HUES48 (cell line): ENCODE measurements at regions not wholly inside any gene's neighbourhood (a gene's known extent, or its start where the extent isn't known, plus 50 kb on each side); places are given as distances from the start of the nearest gene placed in this dataset.

ENCODE experiments used
- H3K27ac ChIP-seq: one replicate; pipeline ENCODE4 v1.7.0; 2013; ENCODE audit warnings: low read depth, low read length, inconsistent platforms
- H3K27me3 ChIP-seq: 2 replicates; pipeline ENCODE4 v1.6.1; 2013; ENCODE audit warnings: mild to moderate bottlenecking, low read length; ENCODE audit not compliant: control insufficient read depth, insufficient read depth
- H3K36me3 ChIP-seq: 2 replicates; pipeline ENCODE4 v1.6.1; 2013; ENCODE audit warnings: low read length; ENCODE audit not compliant: control insufficient read depth, insufficient read depth
- H3K4me1 ChIP-seq: 2 replicates; pipeline ENCODE4 v1.6.1; 2013; ENCODE audit warnings: mild to moderate bottlenecking, low read length; ENCODE audit not compliant: control insufficient read depth, insufficient read depth
- H3K4me3 ChIP-seq: 2 replicates; pipeline ENCODE4 v1.5.1; 2013; ENCODE audit warnings: mild to moderate bottlenecking, low read depth, low read length
- H3K9ac ChIP-seq: 2 replicates; pipeline ENCODE4 v1.6.1; 2013; ENCODE audit warnings: mild to moderate bottlenecking, low read depth, low read length, moderate library complexity
- H3K9me3 ChIP-seq: 2 replicates; pipeline ENCODE4 v1.6.1; 2013; ENCODE audit warnings: low read length; ENCODE audit not compliant: control insufficient read depth, insufficient read depth

DNA sequence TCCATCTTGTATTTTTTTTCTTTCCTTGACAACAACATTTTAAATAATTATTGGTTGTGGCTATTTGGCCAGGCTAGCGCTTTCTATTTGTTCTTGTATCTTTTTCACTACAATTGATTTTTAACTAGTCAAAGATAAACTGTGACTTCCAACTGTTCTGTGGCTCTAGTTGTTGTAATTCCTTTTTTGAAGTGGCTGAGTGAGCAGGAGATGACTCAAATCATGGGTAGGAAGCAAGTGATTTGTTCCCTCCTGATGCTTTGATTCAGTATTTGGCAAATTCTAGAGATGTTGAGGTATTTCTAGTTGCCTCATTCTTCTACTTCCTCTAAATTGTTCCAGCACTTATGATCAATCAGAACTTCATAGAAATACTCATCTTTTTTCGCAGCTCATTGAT is 633.5 kb downstream of the RERGL start:
- Histone ChIP-seq H3K36me3 (no peaks in the 10 kb centered on the region), H3K27me3 (no peaks in the 10 kb centered on the region), H3K27ac (no peak overlapping the region), H3K4me1 (no peaks in the 10 kb centered on the region), H3K9me3 (no peaks in the 10 kb centered on the region), H3K4me3 (no peak overlapping the region), H3K9ac (no peak overlapping the region)

DNA sequence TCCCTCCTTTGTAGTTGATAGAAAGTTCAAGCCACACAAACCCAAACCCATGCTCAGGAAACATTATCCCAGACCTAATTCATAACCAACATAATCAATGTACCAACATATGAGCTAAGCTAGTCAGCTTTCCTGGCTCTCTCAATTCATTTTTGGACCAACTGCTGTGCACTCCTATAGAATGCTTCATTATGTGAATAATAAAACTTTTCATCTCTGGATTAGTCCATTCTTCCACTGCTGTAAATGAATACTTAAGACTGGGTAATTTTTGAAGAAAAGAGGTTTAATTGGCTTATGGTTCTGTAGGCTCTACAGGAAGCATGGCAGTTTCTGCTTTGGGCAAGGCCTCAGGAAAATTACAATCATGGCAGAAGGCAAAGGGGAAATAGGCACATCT is 651.9 kb downstream of the RERGL start:
- H3K27ac ChIP-seq, result no peak overlapping the region
- H3K9ac ChIP-seq, result no peak overlapping the region
- H3K9me3 ChIP-seq, result peaks cover 12% of the 10 kb centered on the region
- H3K4me1 ChIP-seq, result no peaks in the 10 kb centered on the region
- H3K4me3 ChIP-seq, result no peak overlapping the region
- no peaks in the 10 kb centered on the region for H3K36me3 ChIP-seq
- no peaks in the 10 kb centered on the region for H3K27me3 ChIP-seq

DNA sequence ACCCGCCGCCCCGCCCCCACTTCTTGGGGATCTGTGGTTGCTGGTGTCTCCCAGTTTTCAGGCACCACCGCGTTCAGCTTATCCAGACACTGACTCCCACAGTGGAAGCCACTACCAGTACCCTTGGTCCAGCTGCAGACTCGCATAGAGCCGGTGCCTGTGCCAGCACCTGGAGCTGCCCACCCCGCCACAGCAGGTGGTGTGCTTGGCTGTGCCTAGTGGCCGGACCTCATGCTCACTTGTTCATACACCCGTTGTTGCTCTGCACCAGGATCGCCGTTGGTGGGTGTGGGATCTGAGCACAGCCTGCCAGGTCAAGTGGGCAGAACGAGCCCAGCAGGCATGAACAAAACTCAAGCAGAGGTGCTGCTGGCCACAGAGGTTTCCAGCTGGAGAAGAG is 673.2 kb downstream of the RERGL start:
- Histone ChIP-seq H3K9me3 (peaks cover 22% of the 10 kb centered on the region), H3K4me1 (no peaks in the 10 kb centered on the region), H3K4me3 (no peak overlapping the region), H3K9ac (no peak overlapping the region), H3K27ac (no peak overlapping the region), H3K27me3 (no peaks in the 10 kb centered on the region), H3K36me3 (no peaks in the 10 kb centered on the region)

DNA sequence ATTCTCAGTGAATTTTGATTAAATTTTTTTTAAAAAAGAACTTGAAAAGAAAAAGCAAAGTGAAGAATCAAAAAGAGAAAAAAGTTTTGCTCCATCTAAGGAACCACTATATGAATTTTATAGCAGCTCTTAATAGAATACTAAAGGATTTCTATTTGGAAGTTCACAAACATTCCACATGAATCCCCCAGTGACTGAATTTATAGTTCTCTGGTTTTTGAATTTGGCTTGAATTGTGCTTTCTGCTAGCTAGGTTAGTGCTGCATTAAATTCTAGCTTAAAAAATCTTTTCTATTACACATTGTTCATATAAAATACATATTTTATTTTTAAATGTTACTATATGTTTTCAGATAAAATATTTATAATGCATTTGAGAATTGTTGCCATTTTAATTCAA is 675.4 kb downstream of the RERGL start:
- Histone ChIP-seq H3K4me1 (no peaks in the 10 kb centered on the region), H3K27ac (no peak overlapping the region)

DNA sequence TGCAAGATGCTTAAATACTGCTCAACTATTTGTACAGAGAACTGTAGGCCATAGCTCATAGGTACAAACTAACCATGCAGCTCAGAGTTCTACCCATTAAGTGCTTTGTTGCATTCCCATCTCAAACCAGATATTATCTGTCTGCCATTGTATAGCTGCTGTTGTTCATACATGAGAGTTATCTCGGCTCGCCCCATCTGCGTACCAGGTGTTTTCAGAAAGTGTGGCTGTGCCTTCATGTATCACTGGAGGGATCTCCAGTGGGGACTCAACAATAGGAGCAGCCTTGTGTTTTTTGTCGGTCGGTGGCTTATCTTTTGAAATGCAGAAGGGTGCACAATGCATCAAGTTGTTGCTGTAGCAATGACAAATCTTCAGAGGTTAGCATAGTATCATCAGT is 678.3 kb downstream of the RERGL start:
- Histone ChIP-seq H3K36me3 (no peaks in the 10 kb centered on the region), H3K27me3 (no peaks in the 10 kb centered on the region), H3K4me3 (no peak overlapping the region), H3K27ac (no peak overlapping the region), H3K9me3 (peaks cover 16% of the 10 kb centered on the region), H3K4me1 (no peaks in the 10 kb centered on the region), H3K9ac (no peak overlapping the region)

More for the DNA sequence above, 675.4 kb downstream of the RERGL start:
- H3K4me3 ChIP-seq, result no peak overlapping the region
- no peaks in the 10 kb centered on the region for H3K36me3 ChIP-seq
- H3K27me3 ChIP-seq, result no peaks in the 10 kb centered on the region
- no peak overlapping the region for H3K9ac ChIP-seq
- peaks cover 22% of the 10 kb centered on the region for H3K9me3 ChIP-seq

DNA sequence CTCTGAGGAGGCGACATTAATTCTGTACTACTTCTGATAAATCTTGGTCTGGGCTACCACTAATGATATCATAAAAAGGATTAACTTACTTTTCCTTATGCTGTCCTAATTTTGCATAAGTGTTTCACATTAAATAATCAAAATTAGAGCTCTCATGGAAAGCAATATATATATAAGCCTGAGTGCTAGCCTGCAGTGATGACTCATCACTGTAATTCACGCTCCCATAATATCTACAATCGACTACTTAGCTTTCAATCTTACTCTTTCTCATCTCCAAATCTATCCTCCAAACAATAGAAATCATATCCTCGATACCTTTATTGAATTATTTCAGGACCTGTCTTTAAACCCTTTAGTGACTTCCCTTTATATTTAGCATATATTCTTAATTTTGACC is 701.3 kb downstream of the RERGL start:
- Histone ChIP-seq H3K36me3 (no peaks in the 10 kb centered on the region), H3K27me3 (no peaks in the 10 kb centered on the region), H3K4me3 (no peak overlapping the region), H3K27ac (no peak overlapping the region), H3K9ac (no peak overlapping the region), H3K9me3 (no peaks in the 10 kb centered on the region), H3K4me1 (no peaks in the 10 kb centered on the region)

DNA sequence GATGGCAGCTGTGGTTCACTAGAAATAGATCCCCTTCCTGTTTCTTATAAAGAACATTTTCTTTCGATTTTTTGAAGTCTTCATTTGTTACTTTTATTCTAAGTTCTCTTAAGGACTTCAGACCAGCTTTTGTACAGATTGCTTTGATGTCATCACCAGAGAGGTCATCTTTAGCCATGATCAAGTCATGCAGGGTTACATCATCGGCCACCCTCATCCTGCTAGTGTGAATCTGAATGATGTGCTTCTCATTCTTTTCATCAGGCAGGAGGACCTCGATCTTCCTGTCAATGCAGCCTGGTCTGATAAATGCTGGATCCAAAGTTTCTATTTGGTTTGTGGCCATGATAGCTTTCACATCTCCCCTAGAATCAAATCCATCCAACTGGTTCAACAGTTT is 706.7 kb downstream of the RERGL start:
- no peaks in the 10 kb centered on the region for H3K27me3 ChIP-seq
- H3K9me3 ChIP-seq, result no peaks in the 10 kb centered on the region
- H3K4me3 ChIP-seq, result no peak overlapping the region
- H3K36me3 ChIP-seq, result no peaks in the 10 kb centered on the region
- H3K27ac ChIP-seq, result no peak overlapping the region
- H3K9ac ChIP-seq, result no peak overlapping the region
- H3K4me1 ChIP-seq, result no peaks in the 10 kb centered on the region

DNA sequence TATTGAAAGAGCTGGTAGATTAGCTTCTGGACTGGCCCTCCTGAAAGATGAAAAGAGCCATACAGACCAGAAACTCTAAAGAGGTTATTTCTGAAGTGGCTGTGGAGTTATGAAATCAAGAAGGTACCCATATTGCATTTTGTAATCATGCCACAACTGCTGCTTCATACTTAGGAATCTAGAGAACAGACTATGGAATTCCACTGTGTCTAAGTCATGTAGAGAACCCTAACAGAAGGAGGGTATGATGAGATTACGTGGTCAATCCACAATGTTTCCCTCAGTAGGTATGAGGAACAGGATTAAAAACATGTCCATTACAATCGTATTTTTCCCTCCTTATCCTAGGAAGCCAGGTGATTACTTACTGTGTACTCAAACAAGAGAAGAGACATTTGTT is 708.8 kb downstream of the RERGL start:
- Histone ChIP-seq H3K4me3 (no peak overlapping the region), H3K4me1 (no peaks in the 10 kb centered on the region), H3K9me3 (no peaks in the 10 kb centered on the region), H3K36me3 (no peaks in the 10 kb centered on the region), H3K27ac (no peak overlapping the region), H3K9ac (no peak overlapping the region), H3K27me3 (no peaks in the 10 kb centered on the region)

DNA sequence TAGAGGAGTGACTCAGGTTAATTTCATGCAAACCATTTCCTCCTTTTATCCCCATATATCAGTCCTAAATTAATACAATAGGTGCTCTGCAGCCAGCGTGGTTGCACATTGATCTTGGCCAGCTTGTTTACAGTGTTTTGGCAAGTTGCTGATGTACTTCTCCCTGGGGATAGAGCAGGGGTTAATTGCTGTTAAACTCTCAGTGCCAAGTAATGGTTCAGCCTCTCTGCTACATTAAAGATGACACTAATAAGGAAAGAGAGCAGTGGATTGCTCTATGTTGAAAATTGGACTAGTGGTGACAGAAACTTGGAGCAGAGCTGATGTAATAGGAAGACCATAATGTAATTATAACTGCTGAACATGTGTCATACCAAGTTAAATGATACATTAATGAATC is 717.5 kb downstream of the RERGL start:
- Histone ChIP-seq H3K27me3 (no peaks in the 10 kb centered on the region), H3K36me3 (no peaks in the 10 kb centered on the region), H3K27ac (no peak overlapping the region), H3K4me1 (no peaks in the 10 kb centered on the region), H3K4me3 (no peak overlapping the region), H3K9ac (no peak overlapping the region), H3K9me3 (no peaks in the 10 kb centered on the region)

DNA sequence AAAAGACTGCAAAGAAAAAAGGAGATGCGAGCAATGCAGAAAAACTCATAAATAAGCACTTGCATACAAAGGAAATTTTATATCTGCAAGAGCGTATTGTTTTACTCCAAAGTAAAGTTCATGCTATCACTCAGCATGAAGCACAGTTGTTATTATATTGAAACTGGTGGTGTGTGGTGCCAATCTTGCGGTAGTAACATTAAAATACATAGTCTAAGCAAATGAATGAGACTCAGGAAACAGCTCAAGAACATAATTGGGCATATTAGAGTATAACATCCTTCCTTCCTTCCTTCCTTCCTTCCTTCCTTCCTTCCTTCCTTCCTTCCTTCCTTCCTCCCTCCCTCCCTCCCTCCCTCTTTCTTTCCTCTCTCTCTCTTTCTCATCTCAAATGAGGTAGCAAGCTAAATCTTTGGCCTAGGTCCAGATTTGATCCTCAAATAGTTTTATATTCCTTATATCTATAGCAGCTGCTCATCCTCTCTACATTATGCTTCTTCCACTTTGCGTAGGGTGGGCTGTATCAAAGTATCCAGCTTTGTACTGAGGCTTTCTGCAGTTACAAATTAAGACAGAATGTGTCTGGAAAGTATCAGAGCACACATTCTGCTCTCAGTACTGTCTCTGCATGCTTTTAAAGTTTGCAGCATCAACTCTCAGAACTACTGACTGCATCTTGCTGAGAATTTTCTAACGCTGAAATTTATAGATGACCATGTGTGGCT is 718.3 kb downstream of the RERGL start:
- no peaks in the 10 kb centered on the region for H3K36me3 ChIP-seq
- no peak overlapping the region for H3K27ac ChIP-seq
- no peaks in the 10 kb centered on the region for H3K27me3 ChIP-seq
- H3K9me3 ChIP-seq, result no peaks in the 10 kb centered on the region
- no peak overlapping the region for H3K4me3 ChIP-seq
- no peak overlapping the region for H3K9ac ChIP-seq
- H3K4me1 ChIP-seq, result no peaks in the 10 kb centered on the region

DNA sequence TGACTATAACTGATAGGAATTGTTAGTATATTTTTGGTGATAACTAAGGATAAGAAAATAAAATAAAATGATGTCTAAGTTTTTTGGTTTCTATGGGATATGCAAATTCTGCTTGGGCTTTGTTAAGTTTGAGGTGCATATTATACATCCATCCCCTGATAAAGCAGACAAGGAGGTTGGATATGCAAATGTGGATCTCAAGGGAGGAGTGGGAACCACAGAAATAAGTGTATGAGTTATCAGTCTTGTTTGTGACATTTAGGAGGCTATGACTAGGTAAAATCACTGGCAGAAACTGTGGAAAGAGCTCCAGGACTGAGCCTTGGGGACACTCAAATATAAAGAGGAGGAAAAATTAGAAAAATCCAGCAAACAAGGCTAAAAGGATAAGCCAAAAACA is 719.4 kb downstream of the RERGL start:
- Histone ChIP-seq H3K36me3 (no peaks in the 10 kb centered on the region), H3K9me3 (no peaks in the 10 kb centered on the region), H3K9ac (no peak overlapping the region), H3K4me1 (no peaks in the 10 kb centered on the region), H3K27ac (no peak overlapping the region), H3K4me3 (no peak overlapping the region), H3K27me3 (no peaks in the 10 kb centered on the region)
